ENCODE measurements at regions not wholly inside any gene's neighbourhood (a gene's known extent, or its start where the extent isn't known, plus 50 kb on each side); places are given as distances from the start of the nearest gene placed in this dataset.

DNA sequence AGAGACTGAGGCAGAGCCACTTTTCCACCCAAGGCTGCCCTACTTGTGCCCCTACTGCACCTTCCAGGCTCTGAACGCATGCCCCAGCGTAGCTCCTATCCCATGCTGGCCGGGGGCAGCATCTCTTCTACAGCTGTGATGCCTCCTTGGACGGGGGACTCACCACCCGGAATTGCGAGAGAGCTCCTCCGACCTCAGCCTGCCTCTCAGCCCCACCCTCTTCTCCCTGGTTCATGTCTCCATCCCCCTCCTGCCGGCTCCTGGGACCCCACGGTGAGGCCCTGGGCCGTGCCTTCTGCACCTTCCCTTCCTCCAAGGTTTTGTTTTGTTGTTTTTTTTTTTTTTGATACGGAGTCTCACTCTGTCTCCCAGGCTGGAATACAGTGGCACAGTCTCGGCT is 112.4 kb downstream of the MICALL2 start:
- DNase-seq: no peak
- no peaks in the 10 kb centered on the region for H3K4me1 ChIP-seq (replicated peaks in 1 of 2)
- intact Hi-C loops (cut with DNase I): no loop called here
- no peak for TF ChIP-seq CTCF (IDR thresholded peaks at IDR 0.05)
- TF ChIP-seq POLR2A (IDR thresholded peaks at IDR 0.05): no peak
- H3K36me3 ChIP-seq (replicated peaks in 1 of 2): no peaks in the 10 kb centered on the region
- no peak overlapping the region for H3K4me3 ChIP-seq
- WGBS, 4 donors: 69 to 76% (median 71%) methylated on average over 11 to 12 of the region's 12 CpGs
- H3K27me3 ChIP-seq: peaks cover 21% of the 10 kb centered on the region
- no peaks in the 10 kb centered on the region for H3K9me3 ChIP-seq (replicated peaks in 1 of 3)
- H3K27ac ChIP-seq: no peak overlapping the region

- intact Hi-C loops (cut with DNase I): no loop called here
- no peak for TF ChIP-seq CTCF (IDR thresholded peaks at IDR 0.05)
- Histone ChIP-seq H3K27ac (no peak overlapping the region), H3K36me3 (replicated peaks in 1 of 2) (no peaks in the 10 kb centered on the region), H3K9me3 (replicated peaks in 1 of 3) (no peaks in the 10 kb centered on the region), H3K4me3 (no peak overlapping the region), H3K27me3 (peaks cover 35% of the 10 kb centered on the region), H3K4me1 (replicated peaks in 1 of 2) (no peaks in the 10 kb centered on the region)
- DNase-seq: no peak
- 51 to 58% (median 53%) methylated on average over 22 to 28 of the region's 28 CpGs for WGBS, 4 donors
Observed at GRCh38 chr7:1348096-1348822, 111.0 kb downstream of the MICALL2 start.

- no peak for TF ChIP-seq CTCF (IDR thresholded peaks at IDR 0.05)
- no peak for TF ChIP-seq POLR2A (IDR thresholded peaks at IDR 0.05)
- peaks cover 39% of the 10 kb centered on the region for H3K27me3 ChIP-seq
- H3K9me3 ChIP-seq (replicated peaks in 1 of 3): no peaks in the 10 kb centered on the region
- intact Hi-C loops (cut with DNase I): no loop called here
- DNase-seq: no peak
- WGBS, 4 donors: 72 to 76% (median 74%) methylated on average over 16 to 18 of the region's 18 CpGs
- no peaks in the 10 kb centered on the region for H3K36me3 ChIP-seq (replicated peaks in 1 of 2)
- no peak overlapping the region for H3K4me3 ChIP-seq
- H3K4me1 ChIP-seq (replicated peaks in 1 of 2): no peaks in the 10 kb centered on the region
- H3K27ac ChIP-seq: no peak overlapping the region
Observed at GRCh38 chr7:1348823-1349335, 110.4 kb downstream of the MICALL2 start.

DNA sequence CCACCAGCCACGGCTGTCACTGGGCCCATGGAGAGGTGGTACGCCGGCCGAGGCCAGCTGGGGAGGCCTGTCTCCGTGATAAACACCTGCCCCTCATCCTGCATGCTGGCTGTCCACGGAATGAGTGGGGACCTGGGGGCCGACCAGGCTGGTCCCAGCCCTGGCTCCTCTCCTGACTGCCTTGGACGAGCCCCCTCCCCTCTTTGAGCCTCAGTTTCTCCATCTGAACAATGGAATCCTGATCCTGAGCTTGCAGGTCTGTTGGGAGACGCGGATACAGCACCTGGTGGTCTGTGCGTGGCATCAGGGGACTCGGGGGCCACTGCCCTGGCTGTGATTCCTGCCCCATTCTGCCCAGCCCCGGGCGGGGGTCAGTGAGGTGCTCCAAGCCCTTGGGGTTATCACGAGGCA is 109.9 kb downstream of the MICALL2 start:
- no peak for TF ChIP-seq CTCF (IDR thresholded peaks at IDR 0.05)
- TF ChIP-seq POLR2A (IDR thresholded peaks at IDR 0.05): no peak
- no peak for DNase-seq
- WGBS, 4 donors: 54 to 71% (median 67%) methylated on average over 9 to 15 of the region's 15 CpGs
- intact Hi-C loops (cut with DNase I): no loop called here
- Histone ChIP-seq H3K4me3 (no peak overlapping the region), H3K27me3 (peaks cover 39% of the 10 kb centered on the region), H3K9me3 (replicated peaks in 1 of 3) (no peaks in the 10 kb centered on the region), H3K36me3 (replicated peaks in 1 of 2) (no peaks in the 10 kb centered on the region), H3K27ac (no peak overlapping the region), H3K4me1 (replicated peaks in 1 of 2) (no peaks in the 10 kb centered on the region)

Measured in adrenal gland (tissue), 9 donors.